ENCODE measurements at regions not wholly inside any gene's neighbourhood (a gene's known extent, or its start where the extent isn't known, plus 50 kb on each side); places are given as distances from the start of the nearest gene placed in this dataset.
A peak's percentile ranks its signal among the peaks of the same experiment; 100 is the strongest.

DNA sequence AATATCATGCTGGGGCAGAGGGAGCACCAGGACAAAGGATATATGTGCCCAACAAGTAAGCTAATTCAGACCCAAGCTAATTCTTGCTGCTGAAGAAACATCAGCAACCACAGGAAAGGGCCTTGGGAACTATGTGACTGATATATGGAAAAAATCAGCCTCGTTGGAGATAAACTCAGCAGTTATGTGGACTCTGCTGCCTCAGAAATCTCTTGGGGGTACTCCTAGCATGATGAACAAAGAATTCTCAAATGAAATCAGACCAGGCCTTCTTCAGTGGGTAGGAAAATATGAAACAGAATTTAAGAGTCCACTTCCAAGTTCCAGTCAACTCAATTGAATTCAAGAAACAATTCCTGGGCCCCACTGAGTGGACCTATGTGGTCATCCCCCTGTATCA lies 367.9 kb downstream of the TNS1 start:
- DNase-seq (ENCODE audit: low spot score): no peak
- no peak for TF ChIP-seq POLR2A (IDR thresholded peaks at IDR 0.05)
- TF ChIP-seq POLR2AphosphoS5 (IDR thresholded peaks at IDR 0.05): no peak
- TF ChIP-seq, protein P1, sequence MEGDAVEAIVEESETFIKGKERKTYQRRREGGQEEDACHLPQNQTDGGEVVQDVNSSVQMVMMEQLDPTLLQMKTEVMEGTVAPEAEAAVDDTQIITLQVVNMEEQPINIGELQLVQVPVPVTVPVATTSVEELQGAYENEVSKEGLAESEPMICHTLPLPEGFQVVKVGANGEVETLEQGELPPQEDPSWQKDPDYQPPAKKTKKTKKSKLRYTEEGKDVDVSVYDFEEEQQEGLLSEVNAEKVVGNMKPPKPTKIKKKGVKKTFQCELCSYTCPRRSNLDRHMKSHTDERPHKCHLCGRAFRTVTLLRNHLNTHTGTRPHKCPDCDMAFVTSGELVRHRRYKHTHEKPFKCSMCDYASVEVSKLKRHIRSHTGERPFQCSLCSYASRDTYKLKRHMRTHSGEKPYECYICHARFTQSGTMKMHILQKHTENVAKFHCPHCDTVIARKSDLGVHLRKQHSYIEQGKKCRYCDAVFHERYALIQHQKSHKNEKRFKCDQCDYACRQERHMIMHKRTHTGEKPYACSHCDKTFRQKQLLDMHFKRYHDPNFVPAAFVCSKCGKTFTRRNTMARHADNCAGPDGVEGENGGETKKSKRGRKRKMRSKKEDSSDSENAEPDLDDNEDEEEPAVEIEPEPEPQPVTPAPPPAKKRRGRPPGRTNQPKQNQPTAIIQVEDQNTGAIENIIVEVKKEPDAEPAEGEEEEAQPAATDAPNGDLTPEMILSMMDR (IDR thresholded peaks at IDR 0.05): no peak
- no peaks in the 10 kb centered on the region for H3K4me1 ChIP-seq (replicated peaks)
- no peaks in the 10 kb centered on the region for H3K27me3 ChIP-seq (replicated peaks; ENCODE audit: insufficient read depth)
- no peak overlapping the region for H3K27ac ChIP-seq
- 62% methylated on average over 1 of the region's 1 CpG for WGBS
- intact Hi-C loops (cut with DNase I): loop anchor here (10.0 kb wide), 1 partner anchor 380 kb away; no protein-coding TSS in a partner anchor
- H3K9me3 ChIP-seq: no peaks in the 10 kb centered on the region
- no peak overlapping the region for H3K4me3 ChIP-seq
- no peaks in the 10 kb centered on the region for H3K36me3 ChIP-seq

DNA sequence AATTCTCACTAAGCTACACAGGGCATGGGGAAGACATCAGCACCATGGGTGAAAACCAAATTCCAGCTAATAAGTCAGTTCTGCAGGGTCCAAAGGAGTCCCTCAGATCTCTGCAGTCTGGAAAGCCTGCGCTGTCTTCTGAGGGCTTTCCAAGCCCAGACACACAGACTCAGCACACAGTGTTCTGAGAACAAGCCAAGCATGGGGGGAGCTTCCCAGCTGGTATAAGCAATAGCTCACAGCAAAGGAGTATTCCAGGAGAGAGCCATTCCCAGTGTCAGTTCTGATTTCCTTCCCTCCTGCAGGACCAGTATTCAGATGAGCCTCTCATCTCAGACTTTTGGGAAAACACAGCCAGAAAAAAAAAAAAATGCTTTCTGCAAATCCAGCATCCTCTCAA lies 370.8 kb downstream of the TNS1 start:
- no peaks in the 10 kb centered on the region for H3K9me3 ChIP-seq
- H3K27ac ChIP-seq: peak overlapping the region; percentile 17 to 52
- H3K36me3 ChIP-seq: no peaks in the 10 kb centered on the region
- no peaks in the 10 kb centered on the region for H3K27me3 ChIP-seq (replicated peaks; ENCODE audit: insufficient read depth)
- WGBS: 57% methylated on average over 1 of the region's 1 CpG
- no peak overlapping the region for H3K4me3 ChIP-seq
- no peaks in the 10 kb centered on the region for H3K4me1 ChIP-seq (replicated peaks)
- DNase-seq (ENCODE audit: low spot score): no peak
- intact Hi-C loops (cut with DNase I): loop anchor here (10.0 kb wide), 1 partner anchor 377 kb away; no protein-coding TSS in a partner anchor
- TF ChIP-seq POLR2AphosphoS5 (IDR thresholded peaks at IDR 0.05) (peak; percentile 52), POLR2A (IDR thresholded peaks at IDR 0.05) (no peak)

DNA sequence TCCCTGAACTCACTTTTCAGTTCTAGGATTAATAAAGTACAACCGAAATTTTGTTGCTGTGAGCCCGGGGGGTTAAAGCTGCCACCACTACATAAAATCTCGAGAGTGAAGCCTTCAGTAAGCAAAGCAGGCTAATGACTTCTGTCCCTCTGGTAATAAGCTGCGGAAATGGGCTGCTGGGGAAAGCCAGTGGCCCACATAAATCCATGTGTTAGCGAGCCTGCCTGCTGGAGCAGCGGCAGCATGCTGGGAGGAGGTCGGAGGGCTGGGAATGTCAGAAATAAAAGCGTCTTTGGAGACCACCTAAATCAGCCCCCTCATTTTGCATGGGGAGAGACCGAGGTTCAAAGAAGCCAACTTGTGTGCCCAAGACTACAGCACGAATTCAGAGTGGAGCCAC lies 371.7 kb downstream of the TNS1 start:
- no peaks in the 10 kb centered on the region for H3K9me3 ChIP-seq
- H3K36me3 ChIP-seq: no peaks in the 10 kb centered on the region
- WGBS: 72% methylated on average over 10 of the region's 10 CpGs
- intact Hi-C loops (cut with DNase I): loop anchor here (10.0 kb wide), 1 partner anchor 376 kb away; no protein-coding TSS in a partner anchor
- peak overlapping the region; percentile 17 to 52 for H3K27ac ChIP-seq
- H3K4me1 ChIP-seq (replicated peaks): no peaks in the 10 kb centered on the region
- H3K4me3 ChIP-seq: no peak overlapping the region
- no peaks in the 10 kb centered on the region for H3K27me3 ChIP-seq (replicated peaks; ENCODE audit: insufficient read depth)
- TF ChIP-seq, protein P1 (IDR thresholded peaks at IDR 0.05): no peak
- TF ChIP-seq POLR2A (IDR thresholded peaks at IDR 0.05): no peak
- TF ChIP-seq POLR2AphosphoS5 (IDR thresholded peaks at IDR 0.05): no peak
- DNase-seq (ENCODE audit: low spot score): no peak

DNA sequence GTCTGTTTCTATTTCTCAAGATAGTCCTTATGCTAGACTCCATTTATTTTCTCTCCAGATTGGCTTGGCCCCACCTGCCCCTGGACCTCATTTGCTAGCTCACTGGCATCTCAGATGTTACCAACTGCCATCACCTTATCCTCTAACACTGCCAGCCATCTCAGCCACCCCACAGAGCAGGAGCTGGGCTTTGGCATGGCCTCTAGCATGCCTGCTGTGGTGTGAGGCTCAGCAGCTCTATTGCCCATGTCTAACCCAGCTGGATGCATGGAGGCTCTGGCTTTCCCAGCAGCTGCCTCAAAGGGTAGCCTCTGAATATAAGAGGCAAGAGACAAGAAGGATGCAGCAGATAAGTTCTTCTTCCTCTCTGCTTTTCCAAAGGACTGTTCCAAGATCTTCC lies 373.4 kb downstream of the TNS1 start:
- Histone ChIP-seq H3K4me1 (replicated peaks) (no peaks in the 10 kb centered on the region), H3K4me3 (no peak overlapping the region), H3K27me3 (replicated peaks; ENCODE audit: insufficient read depth) (no peaks in the 10 kb centered on the region), H3K9me3 (no peaks in the 10 kb centered on the region), H3K36me3 (no peaks in the 10 kb centered on the region), H3K27ac (peak overlapping the region; percentile 8 to 26)
- no peak for TF ChIP-seq POLR2A (IDR thresholded peaks at IDR 0.05)
- TF ChIP-seq POLR2AphosphoS5 (IDR thresholded peaks at IDR 0.05): no peak
- TF ChIP-seq, protein P1 (IDR thresholded peaks at IDR 0.05): no peak
- DNase-seq (ENCODE audit: low spot score): no peak
- intact Hi-C loops (cut with DNase I): no loop called here

DNA sequence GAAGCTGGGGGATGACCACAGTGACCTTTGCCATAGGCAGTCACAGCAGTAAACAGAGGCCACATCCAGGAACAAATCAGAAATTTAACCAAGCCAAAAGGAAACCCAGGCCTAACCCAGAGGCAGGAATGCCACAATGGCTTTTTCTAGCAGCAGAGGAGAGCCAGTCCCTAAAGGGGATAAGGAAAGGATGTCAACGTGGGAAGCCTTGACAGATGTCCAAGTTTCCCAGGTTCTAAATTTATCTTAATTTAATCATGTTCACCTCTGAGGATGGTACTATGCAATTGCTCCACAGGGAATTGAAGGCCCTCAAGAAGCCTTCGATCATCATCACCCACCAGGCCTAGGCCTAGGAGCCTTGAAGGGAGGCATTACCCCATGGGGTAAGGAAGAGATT lies 374.7 kb downstream of the TNS1 start:
- H3K9me3 ChIP-seq: no peaks in the 10 kb centered on the region
- TF ChIP-seq POLR2AphosphoS5 (IDR thresholded peaks at IDR 0.05) (no peak), POLR2A (IDR thresholded peaks at IDR 0.05) (no peak)
- TF ChIP-seq, protein P1 (IDR thresholded peaks at IDR 0.05): no peak
- WGBS: 67% methylated on average over 2 of the region's 2 CpGs
- H3K4me1 ChIP-seq (replicated peaks): no peaks in the 10 kb centered on the region
- DNase-seq (ENCODE audit: low spot score): no peak
- peak overlapping the region; percentile 26 to 32 for H3K27ac ChIP-seq
- H3K36me3 ChIP-seq: no peaks in the 10 kb centered on the region
- no peak overlapping the region for H3K4me3 ChIP-seq
- no peaks in the 10 kb centered on the region for H3K27me3 ChIP-seq (replicated peaks; ENCODE audit: insufficient read depth)
- intact Hi-C loops (cut with DNase I): no loop called here

Data from prostate gland (tissue), 2 donors.